OCI-LY3 (cell line): ENCODE measurements at regions not wholly inside any gene's neighbourhood (a gene's known extent, or its start where the extent isn't known, plus 50 kb on each side); places are given as distances from the start of the nearest gene placed in this dataset.

Experiments used
- EZH2phosphoT487 ChIP-seq: fragments of 200-600 bp; shearing (Covaris generic); IDR thresholded peaks from 2 replicates; pipeline ENCODE4 v1.6.1; 2018; ENCODE audit warnings: antibody characterized with exemption, mixed run types, low read depth
- TF ChIP-seq, protein P1 (sequence below): fragments of 200-600, 300-600 bp; sonication (generic); IDR thresholded peaks from 2 replicates; pipeline ENCODE4 v1.5.1; 2014; ENCODE audit warnings: antibody characterized with exemption, low read length, low read depth

- TF ChIP-seq, protein P1, sequence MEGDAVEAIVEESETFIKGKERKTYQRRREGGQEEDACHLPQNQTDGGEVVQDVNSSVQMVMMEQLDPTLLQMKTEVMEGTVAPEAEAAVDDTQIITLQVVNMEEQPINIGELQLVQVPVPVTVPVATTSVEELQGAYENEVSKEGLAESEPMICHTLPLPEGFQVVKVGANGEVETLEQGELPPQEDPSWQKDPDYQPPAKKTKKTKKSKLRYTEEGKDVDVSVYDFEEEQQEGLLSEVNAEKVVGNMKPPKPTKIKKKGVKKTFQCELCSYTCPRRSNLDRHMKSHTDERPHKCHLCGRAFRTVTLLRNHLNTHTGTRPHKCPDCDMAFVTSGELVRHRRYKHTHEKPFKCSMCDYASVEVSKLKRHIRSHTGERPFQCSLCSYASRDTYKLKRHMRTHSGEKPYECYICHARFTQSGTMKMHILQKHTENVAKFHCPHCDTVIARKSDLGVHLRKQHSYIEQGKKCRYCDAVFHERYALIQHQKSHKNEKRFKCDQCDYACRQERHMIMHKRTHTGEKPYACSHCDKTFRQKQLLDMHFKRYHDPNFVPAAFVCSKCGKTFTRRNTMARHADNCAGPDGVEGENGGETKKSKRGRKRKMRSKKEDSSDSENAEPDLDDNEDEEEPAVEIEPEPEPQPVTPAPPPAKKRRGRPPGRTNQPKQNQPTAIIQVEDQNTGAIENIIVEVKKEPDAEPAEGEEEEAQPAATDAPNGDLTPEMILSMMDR: peak; percentile 88
- no peak for TF ChIP-seq EZH2phosphoT487
Measured at GRCh38 chr5:6820851-6821479, 107.7 kb downstream of the TENT4A start.
